Frontal cortex (tissue), 3 donors: ENCODE measurements at regions not wholly inside any gene's neighbourhood (a gene's known extent, or its start where the extent isn't known, plus 50 kb on each side); places are given as distances from the start of the nearest gene placed in this dataset.
"Not testable (repeated sequence)": the region's sequence is repeated elsewhere in the genome, so short reads cannot be mapped to it uniquely, and the experiment has no call there.

ENCODE experiments used
- DNase-seq, 2 donors: peaks; one replicate each; pipeline ENCODE4 v3.0.0; 2012; ENCODE audit warnings: low spot score in 2 of 2
- FAIRE-seq: peaks from 2 replicates; lab custom pipeline; 2012; peaks lifted over from hg19 to GRCh38; lab: Jason Lieb, UNC
- donor health status: control.
- donor health status: control.
- donor health status: control.

GRCh38 chr9:42862465-42862864, 679.0 kb downstream of the SPATA31A6 start:
- FAIRE-seq, DNase-seq: not testable (repeated sequence)
